SU-DHL-6 (cell line): ENCODE measurements at regions not wholly inside any gene's neighbourhood (a gene's known extent, or its start where the extent isn't known, plus 50 kb on each side); places are given as distances from the start of the nearest gene placed in this dataset.

ENCODE experiments used
- H2AFZ ChIP-seq: fragments of 200-600 bp; sonication (generic); 2 replicates; pipeline ENCODE4 v1.6.1; 2014; ENCODE audit warnings: low read depth, mild to moderate bottlenecking, moderate library complexity, mixed read lengths, antibody characterized with exemption, low read length; ENCODE audit not compliant: severe bottlenecking
- H3F3A ChIP-seq: fragments of 200-600 bp; shearing (Covaris generic); 2 replicates; pipeline ENCODE4 v1.6.0; 2016; ENCODE audit warnings: antibody characterized with exemption, mild to moderate bottlenecking; ENCODE audit not compliant: insufficient read depth
- H3K27ac ChIP-seq: fragments of 200-600 bp; sonication (generic); 2 replicates; pipeline ENCODE4 v1.5.1; 2016; ENCODE audit warnings: low read depth, mild to moderate bottlenecking, low read length, moderate library complexity, mixed read lengths
- H3K27me3 ChIP-seq: fragments of 200-600 bp; sonication (generic), shearing (Covaris generic); 2 replicates; pipeline ENCODE4 v1.6.0; 2014; ENCODE audit warnings: mild to moderate bottlenecking, low read length
- H3K36me3 ChIP-seq: fragments of 200-600 bp; sonication (generic); 2 replicates; pipeline ENCODE4 v1.6.1; 2014; ENCODE audit warnings: mild to moderate bottlenecking, low read length, mixed read lengths
- H3K4me2 ChIP-seq: fragments of 300-600, 200-600 bp; shearing (Covaris generic), sonication (generic); 2 replicates; pipeline ENCODE4 v1.6.0; 2014; ENCODE audit warnings: low read length, low read depth, mild to moderate bottlenecking; ENCODE audit not compliant: poor library complexity, severe bottlenecking
- H3K4me3 ChIP-seq: fragments of 200-600 bp; sonication (generic); 2 replicates; pipeline ENCODE4 v1.5.1; 2014; ENCODE audit warnings: antibody characterized with exemption, low read length, mild to moderate bottlenecking, mixed read lengths; ENCODE audit not compliant: insufficient read depth, poor library complexity, severe bottlenecking
- H3K79me2 ChIP-seq: fragments of 200-600 bp; sonication (generic); 2 replicates; pipeline ENCODE4 v1.6.1; 2014; ENCODE audit warnings: mild to moderate bottlenecking, low read length, moderate library complexity; ENCODE audit not compliant: insufficient read depth
- H3K9ac ChIP-seq: fragments of 200-600 bp; sonication (generic); 2 replicates; pipeline ENCODE4 v1.7.0; 2014; ENCODE audit warnings: mild to moderate bottlenecking, low read length
- H3K9me2 ChIP-seq: fragments of 200-600 bp; sonication (generic); replicated peaks from 2 replicates; pipeline ENCODE4 v1.6.1; 2014; ENCODE audit warnings: low read length; ENCODE audit not compliant: insufficient read depth
- H3K9me3 ChIP-seq: fragments of 200-600 bp; sonication (generic); 2 replicates; pipeline ENCODE4 v1.6.1; 2014; ENCODE audit warnings: low read length, mixed read lengths; ENCODE audit not compliant: insufficient read depth
- H4K20me1 ChIP-seq: fragments of 200-600 bp; sonication (generic); 2 replicates; pipeline ENCODE4 v1.6.1; 2014; ENCODE audit warnings: low read depth, mild to moderate bottlenecking, antibody characterized with exemption, low read length, moderate library complexity, mixed read lengths
- EZH2phosphoT487 ChIP-seq: fragments of 200-600 bp; sonication (generic), shearing (Covaris generic); conservative IDR thresholded peaks from 2 replicates; pipeline ENCODE4 v1.6.1; 2018; ENCODE audit warnings: mild to moderate bottlenecking, antibody characterized with exemption, low read length, moderate library complexity, mixed read lengths
- TF ChIP-seq, protein P1 (sequence below): fragments of 200-600 bp; sonication (generic); IDR thresholded peaks from one replicate; pipeline ENCODE4 v1.5.1; 2017; ENCODE audit warnings: antibody characterized with exemption, mild to moderate bottlenecking, low read length, moderate library complexity; ENCODE audit not compliant: insufficient read depth, poor library complexity, severe bottlenecking

DNA sequence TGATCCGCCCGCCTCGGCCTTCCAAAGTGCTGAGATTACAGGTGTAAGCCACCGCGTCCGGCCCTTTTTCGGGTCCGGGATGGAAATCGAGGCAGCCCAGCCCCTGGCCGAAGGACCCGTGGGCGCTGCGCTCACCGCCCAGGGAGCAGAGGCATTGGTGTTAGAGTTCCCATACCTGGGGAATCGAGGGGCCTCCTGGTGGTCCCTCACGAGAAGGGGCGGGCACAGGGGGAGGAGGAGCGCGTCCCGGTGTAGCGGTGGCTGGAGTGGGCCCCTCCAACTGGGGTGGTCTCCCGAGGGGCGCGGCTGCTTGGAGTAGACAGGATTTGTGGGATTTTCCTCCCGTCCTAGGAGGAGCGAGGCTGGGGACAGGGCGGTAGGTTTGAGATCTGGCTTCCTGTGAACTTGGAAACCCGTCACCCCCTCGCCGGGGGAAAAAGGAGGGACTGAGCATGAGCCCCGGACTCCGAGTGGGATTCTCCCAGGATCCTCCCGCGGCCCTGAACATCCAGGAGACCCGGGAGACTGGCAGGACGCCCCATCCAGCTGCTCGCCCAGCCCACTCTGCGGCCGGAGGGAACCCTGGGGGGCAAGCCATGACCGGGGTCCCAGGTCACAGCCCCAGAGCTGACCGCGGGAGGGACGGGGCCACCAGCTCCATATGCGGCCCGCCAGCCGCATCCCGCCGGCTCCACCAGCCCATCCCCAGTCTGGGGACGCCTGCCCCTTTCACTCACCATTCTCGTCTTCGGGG, 70.9 kb downstream of the ASCL4 start:
- Histone ChIP-seq H3K4me2 (no peak overlapping the region), H3K4me3 (no peak overlapping the region), H3K9me2 (no peaks in the 10 kb centered on the region), H3K27me3 (no peaks in the 10 kb centered on the region), H3K27ac (no peak overlapping the region), H3K9ac (no peak overlapping the region), H3F3A (no peaks in the 10 kb centered on the region), H4K20me1 (no peaks in the 10 kb centered on the region), H2AFZ (no peak overlapping the region), H3K36me3 (no peaks in the 10 kb centered on the region), H3K79me2 (no peaks in the 10 kb centered on the region), H3K9me3 (no peaks in the 10 kb centered on the region)
- TF ChIP-seq, protein P1, sequence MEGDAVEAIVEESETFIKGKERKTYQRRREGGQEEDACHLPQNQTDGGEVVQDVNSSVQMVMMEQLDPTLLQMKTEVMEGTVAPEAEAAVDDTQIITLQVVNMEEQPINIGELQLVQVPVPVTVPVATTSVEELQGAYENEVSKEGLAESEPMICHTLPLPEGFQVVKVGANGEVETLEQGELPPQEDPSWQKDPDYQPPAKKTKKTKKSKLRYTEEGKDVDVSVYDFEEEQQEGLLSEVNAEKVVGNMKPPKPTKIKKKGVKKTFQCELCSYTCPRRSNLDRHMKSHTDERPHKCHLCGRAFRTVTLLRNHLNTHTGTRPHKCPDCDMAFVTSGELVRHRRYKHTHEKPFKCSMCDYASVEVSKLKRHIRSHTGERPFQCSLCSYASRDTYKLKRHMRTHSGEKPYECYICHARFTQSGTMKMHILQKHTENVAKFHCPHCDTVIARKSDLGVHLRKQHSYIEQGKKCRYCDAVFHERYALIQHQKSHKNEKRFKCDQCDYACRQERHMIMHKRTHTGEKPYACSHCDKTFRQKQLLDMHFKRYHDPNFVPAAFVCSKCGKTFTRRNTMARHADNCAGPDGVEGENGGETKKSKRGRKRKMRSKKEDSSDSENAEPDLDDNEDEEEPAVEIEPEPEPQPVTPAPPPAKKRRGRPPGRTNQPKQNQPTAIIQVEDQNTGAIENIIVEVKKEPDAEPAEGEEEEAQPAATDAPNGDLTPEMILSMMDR = no peak
- TF ChIP-seq EZH2phosphoT487 = no peak

DNA sequence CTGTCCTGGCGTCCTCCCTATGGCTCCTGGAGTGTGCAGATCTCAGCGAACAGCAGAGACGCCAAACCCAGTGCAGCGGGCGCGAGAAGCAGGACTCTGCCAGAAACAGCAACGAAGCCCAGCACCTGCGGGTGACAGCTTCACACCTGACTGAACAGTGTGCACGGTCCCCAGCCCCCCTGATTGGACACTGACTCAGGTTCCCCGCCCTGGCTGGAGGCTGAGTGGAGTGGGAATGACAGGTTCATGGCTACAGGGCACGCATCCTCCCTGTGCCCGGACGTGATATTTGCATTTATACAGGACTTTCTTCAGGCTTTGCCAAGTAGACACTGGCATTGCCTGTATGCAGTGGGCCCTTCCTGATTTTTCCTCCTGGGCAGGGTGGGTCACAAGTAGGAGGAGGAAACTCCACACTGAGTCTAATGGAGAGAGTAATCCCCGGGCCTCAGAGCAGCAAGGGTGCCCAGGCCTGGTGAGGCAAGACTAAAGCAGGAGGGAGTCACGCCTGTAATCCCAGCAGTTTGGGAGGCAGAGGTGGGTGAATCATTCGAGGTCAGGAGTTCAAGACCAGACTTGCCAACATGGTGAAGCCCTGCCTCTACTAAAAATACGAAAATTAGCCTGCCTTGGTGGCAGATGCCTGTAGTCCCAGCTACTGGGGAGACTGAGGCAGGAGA, 71.6 kb downstream of the ASCL4 start:
- TF ChIP-seq, protein P1 = no peak
- TF ChIP-seq EZH2phosphoT487 = no peak

DNA sequence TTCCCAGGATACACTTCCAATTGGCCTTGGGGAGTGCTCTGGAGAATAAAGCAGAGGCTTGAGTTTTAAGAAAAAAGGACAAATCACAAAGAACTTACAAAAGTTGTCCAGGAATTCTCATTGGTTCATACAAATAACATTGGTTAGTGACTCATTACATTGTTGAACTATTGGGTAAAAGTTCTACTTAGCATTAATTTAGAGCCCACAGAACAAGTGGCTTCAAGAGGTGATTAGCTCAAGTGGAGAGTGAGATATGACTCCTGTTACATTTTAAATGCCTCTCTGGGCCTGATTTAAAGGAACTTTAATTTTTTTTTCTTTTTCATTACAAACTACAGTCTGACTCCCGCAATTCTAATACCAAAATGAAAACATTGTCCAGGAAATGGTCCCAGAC, 72.9 kb downstream of the ASCL4 start:
- H3K27ac ChIP-seq = no peak overlapping the region
- no peaks in the 10 kb centered on the region for H4K20me1 ChIP-seq
- no peaks in the 10 kb centered on the region for H3F3A ChIP-seq
- no peaks in the 10 kb centered on the region for H3K36me3 ChIP-seq
- H3K4me3 ChIP-seq = no peak overlapping the region
- no peaks in the 10 kb centered on the region for H3K79me2 ChIP-seq
- H3K27me3 ChIP-seq = no peaks in the 10 kb centered on the region
- no peak overlapping the region for H3K9ac ChIP-seq
- H2AFZ ChIP-seq = no peak overlapping the region
- H3K4me2 ChIP-seq = no peak overlapping the region
- H3K9me2 ChIP-seq = no peaks in the 10 kb centered on the region
- no peaks in the 10 kb centered on the region for H3K9me3 ChIP-seq
- TF ChIP-seq, protein P1 = no peak
- no peak for TF ChIP-seq EZH2phosphoT487

More for the DNA sequence above, 71.6 kb downstream of the ASCL4 start:
- no peak overlapping the region for H3K9ac ChIP-seq
- no peaks in the 10 kb centered on the region for H4K20me1 ChIP-seq
- no peak overlapping the region for H3K4me3 ChIP-seq
- H3K79me2 ChIP-seq = no peaks in the 10 kb centered on the region
- no peak overlapping the region for H3K4me2 ChIP-seq
- no peak overlapping the region for H2AFZ ChIP-seq
- H3F3A ChIP-seq = no peaks in the 10 kb centered on the region
- H3K9me3 ChIP-seq = no peaks in the 10 kb centered on the region
- no peaks in the 10 kb centered on the region for H3K36me3 ChIP-seq
- no peak overlapping the region for H3K27ac ChIP-seq
- H3K27me3 ChIP-seq = no peaks in the 10 kb centered on the region
- no peaks in the 10 kb centered on the region for H3K9me2 ChIP-seq
